Fibroblast of peridontal ligament (primary cell): ENCODE measurements at regions not wholly inside any gene's neighbourhood (a gene's known extent, or its start where the extent isn't known, plus 50 kb on each side); places are given as distances from the start of the nearest gene placed in this dataset.
"Not testable (repeated sequence)": the region's sequence is repeated elsewhere in the genome, so short reads cannot be mapped to it uniquely, and the experiment has no call there.

ENCODE experiments used
- DNase-seq: peaks from one replicate; pipeline ENCODE4 v3.0.0-alpha.2; 2010; ENCODE audit errors: extremely low read depth

DNA sequence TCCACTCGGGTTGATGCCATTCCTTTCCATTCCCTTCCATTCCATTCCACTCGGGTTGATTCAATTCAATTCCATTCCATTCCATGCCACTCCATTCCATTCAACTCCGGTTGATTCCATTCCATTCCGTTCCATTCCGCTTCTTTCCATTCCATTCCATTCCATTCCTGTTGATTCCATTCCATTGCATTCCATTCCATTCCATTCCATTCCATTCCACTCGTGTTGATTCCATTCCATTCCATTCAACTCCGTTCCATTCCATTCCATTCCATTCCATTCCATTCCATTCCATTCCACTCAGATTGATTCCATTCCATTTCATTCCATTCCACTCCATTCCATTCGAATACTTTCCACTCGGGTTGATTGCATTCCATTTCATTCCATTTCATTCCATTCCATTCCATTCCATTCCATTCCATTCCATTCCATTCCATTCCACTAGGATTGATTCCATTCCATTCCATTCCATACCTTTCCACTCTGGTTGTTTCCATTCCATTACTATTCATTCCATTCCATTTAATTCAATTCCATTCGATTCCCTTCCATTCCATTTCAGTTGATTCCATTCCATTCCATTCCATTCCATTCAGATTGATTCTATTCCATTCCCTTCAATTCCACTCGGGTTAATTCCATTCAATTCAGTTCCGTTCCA is 1141.8 kb downstream of the RPIA start:
- no peak for DNase-seq

DNA sequence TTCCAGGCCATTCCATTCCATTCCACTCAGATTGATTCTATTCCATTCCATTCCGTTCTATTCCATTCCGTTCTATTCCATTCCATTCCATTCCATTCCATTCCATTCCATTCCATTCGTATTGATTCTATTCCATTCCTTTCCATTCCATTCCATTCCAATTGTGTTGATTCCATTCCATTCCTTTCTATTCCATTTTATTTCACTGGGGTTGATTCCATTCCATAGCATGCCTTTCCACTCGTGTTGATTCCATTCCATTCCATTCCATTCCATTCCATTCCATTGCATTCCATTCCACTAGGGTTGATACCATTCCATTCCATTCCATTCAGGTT is 1142.3 kb downstream of the RPIA start:
- DNase-seq = peak; percentile 29

DNA sequence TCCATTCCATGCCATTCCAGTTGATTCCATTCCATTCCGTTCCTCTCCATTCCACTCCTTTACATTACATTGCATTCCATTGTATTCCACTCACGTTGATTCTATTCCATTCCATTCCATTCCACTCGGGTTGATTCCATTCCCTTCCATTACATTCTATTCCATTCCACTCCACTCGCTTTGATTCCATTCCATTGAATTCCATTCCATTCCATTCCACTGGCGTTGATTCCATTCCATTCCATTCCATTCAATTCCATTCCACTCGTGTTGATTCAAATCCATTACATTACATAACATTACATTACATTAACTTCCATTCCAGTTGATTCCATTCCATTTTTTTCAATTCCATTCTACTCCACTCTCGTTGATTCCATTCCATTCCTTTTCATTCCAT is 1142.8 kb downstream of the RPIA start:
- DNase-seq = no peak

DNA sequence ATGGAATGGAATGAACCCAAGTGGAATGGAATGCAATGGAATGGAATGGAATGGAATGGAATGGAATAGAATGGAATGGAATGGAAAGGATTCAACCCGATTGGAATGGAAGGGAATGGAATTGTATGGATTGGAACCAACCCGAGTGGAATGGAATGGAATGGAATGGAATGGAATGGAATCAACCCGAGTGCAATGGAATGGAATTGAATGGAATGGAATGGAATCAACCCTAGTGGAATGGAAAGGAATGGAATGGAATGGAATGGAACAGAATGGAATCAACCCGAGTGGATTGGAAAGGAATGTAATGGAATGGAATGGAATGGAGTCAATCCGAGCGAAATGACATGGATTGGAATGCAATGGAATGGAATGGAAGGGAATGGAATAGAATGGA is 1144.9 kb downstream of the RPIA start:
- peak; percentile 41 for DNase-seq

DNA sequence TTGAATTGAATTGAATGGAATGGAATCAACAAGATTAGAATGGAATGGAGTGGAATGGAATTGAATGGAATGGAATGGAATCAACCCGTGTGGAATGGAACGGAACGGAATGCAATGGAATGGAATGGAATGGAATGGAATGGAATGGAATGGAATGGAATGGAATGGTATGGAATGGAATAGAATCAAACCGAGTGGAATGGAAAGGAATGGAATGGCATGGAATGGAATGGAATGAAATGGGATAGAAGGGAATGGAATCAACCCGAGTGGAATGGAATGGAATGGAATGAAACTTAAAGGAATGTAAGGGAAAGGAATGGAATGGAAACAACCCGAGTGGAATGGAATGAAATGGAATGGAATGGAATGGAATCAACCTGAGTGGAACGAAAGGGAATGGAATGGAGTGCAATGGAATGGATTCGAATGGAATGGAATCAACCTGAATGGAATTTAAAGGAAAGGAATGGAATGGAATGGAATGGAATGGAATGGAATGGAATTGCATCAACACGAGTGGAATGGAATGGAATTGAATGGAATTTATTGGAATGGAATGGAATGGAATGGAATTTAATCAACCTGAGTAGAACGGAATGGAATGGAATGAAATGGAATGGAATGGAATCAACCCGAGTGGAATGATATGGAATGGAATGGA is 1146.6 kb downstream of the RPIA start:
- peak; percentile 23 for DNase-seq

DNA sequence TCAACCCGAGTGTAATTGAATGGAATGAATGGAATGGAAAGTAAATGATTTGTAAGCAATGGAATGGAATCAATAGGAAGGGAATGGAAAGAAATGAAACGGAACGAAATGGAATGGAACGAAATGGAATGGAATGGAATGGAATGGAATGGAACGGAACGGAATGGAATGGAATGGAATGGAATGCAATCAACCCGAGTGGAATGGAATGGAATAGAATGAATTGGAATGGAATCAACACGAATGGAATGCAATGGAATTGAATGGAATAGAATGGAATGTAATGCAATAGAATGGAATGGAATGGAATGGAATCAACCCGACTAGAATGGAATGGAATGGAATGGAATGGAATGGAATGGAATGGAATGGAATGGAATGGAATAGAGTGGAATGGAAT is 1148.7 kb downstream of the RPIA start:
- peak; percentile 21 for DNase-seq

DNA sequence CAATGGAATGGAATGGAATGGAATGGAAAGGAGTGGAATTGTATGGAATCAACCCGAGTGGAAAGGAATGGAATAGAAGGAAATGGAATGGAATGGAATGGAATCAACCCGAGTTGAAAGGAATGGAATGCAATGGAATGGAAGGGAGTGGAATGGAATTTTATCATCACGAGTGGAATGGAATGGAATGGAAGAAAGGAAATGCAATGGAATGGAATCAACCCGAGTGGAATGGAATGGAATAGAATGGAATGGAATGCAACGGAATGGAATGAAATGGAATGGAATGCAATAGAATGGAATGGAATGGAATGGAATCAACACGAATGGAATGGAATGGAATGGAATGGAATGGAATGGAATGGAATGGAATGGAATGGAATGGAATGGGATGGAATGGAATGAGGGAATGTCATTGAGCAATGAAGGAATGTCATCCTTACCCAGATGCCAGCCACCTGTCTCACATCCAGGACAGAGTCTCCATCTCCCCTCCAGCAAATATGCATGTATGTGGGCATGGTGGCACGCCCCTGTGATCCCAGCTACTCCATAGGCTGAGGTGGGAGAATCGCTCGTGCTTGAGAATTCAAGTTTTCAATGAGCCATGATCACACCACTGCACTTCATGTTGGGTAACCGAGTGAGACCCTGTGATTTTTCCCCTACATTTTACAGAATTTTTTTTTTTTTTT is 1149.5 kb downstream of the RPIA start:
- DNase-seq = not testable (repeated sequence)

DNA sequence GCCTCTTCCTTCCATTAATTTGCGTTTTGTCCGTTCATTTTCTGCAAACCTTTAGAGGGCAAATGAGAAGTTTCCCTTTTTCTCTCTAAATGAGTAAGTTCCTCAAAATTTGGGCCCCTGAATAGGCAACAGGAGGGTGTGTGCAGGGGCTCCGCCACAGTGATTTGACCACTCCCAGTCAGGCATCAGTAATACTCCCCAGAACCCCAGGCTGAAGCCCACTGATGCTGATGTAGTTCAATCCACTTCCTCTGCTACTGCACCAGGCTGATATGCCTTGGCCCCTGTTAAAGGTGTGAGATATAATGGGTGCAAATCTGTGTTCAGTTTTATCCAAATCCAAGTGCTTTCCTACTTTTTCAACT is 1150.0 kb downstream of the RPIA start:
- no peak for DNase-seq

DNA sequence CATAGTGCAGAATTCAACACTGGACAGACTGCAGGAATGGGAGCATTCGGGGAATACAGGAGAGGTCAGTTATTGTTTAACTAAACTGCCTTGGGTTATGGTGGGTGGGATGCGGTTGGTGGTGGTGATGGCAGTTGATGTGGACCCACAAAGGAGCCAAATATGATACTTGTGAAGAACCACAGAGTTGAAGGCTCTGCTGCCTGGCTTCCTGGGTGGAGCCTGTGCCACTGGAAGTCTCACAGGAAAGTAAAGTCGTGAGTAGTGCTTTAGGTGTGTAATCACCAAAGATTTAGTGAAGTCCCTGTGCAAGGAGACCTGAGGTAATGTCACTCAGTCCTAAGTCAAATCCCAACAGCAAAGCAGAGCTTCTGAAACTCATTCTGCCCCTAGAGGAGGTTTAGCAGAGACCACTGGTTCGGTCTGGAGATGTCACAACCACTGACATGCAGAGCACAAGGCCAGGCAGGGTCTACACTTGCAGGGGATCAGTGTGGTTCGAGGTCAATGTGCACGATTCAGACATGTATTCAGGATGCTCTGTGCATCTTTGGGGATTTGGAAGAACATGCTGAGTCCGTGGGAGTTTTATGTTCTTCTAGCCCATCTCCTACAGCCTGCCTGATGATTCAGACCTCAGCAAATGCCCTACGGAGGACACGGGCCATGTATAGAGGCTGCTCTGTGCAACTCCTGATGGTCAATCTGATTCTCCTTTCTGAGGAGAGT is 1150.9 kb downstream of the RPIA start:
- no peak for DNase-seq

DNA sequence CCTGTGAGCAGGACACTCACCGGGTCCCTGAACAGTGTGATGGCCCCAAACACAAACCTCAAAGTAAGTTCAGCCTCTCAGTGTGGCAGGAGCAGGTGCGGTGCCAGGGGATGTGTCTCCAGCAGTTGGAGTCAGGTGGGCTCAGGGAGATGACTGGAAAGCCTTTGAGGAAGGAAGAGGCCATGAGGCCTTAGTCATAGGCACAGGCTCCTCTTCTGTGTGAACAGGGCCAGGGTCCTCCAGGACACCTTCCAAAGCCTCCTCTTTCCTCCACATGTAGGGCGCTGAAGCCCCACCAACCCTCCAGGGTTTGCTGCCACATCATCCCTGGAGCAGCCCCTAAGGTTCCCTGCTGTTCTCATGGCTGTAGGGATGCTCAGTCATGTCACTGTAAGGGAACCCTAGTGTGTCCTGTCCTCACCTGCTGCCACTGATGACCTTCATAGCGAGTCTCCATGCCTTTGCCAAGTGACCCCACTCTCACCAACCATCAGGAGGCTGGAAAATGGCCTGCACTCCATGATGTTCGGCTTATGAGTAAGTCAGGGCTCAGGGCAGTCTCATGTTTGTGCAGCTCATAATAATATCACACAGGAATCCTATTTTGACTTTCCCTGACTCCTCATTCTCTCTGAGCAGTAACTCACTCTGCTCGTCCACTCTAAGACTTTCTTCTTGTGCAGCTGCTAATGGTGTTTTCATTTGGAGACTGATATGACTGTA is 1152.9 kb downstream of the RPIA start:
- DNase-seq = no peak

DNA sequence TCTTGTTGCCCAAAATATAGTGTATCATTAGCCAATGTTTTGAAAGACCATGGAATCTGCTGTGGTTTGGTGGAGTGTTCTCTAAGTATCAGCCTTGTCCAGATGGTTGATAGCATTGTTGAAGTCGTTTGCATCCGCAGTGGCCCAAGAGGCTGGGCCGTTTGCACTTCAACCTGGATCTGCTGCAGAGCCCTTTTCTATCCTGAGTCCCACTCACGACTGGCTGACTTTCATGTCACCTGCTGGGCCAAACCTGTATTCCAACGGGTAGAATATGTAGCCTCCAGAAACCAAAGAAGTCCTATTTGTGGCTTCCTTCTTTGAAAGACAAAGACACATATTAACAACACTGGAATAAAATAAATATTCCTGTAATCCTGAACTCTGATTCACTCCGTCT is 1154.1 kb downstream of the RPIA start:
- no peak for DNase-seq

DNA sequence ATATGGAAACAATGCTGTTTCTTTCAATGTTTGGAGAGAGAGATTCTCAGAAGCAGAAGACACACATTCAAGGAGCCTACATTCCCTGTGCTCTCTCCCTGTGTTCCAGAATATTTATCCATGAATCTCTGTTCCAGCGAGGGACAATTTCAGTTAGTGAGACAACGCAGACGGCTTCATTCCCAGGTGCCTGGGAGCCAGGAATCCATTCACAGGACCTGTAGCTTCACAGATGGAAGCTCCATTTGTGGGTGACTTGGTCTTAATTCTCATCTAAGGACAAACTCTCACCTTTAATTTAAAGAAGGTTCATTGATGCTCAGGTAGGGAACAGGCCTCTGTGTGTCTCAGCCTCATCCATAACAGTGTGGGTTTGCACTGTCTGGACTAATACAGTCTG is 1156.6 kb downstream of the RPIA start:
- DNase-seq = no peak

DNA sequence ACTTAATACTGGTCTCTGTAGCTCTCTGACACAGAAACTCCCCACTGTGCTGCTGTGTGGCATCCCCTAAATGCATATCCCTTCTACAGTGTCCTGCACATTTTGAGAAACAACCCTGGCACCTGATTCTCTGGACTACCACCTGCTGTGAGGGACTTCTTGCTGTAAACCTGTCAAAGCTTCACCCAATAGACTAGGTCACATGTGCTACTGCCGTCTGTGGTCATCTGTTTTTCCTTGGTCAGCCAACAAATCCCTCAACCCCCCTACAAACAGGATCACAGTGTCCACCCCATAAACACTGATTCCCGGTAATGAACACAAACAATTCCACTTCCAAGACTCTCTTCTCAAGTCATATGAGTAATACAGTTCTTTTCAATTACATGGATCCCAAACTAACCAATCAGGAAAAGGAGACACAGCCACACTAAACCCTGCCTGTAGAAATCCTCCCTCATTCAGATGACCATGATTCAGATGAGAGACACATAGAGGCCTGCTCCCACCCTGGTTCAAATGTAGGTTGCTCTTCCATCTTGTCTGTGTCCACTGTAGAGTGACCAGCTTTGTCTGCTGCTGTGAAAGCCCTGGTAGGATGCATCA is 1157.4 kb downstream of the RPIA start:
- no peak for DNase-seq

DNA sequence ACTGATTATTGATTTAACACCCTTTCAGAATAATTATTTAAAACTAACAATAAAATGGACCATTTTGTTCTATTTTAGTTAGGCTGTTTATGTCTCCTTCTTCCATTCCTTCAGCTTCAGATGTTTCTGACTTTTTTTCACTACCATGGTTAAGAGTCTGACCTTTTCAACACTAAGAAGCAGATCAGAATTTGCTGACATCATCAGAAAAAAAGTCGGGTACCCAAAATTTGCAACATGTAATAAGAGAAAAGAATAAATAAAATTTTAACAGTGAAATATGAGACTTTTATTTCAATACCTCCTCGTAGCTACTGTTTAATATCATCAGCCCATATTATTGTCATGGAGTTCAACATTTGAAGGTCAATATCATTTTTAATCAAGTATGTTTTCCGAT is 1158.3 kb downstream of the RPIA start:
- DNase-seq = no peak

DNA sequence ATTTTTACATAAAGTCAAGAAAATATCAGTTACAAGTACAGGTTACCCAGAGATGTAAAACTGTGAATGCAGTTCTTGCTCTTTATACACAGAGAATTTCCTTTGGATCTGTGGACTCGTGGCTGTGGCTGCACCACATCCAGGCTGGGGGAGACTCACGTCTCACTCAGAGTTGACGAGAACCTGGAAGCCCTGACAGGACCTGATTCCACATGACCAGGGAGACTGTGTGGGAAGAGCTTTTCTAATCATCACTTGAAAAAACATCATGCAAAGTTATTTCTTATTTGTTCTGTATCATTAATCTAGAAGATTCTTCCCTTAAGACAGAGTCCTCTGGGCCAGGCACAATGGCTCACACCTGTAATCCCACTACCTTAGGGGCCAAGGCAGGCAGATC is 1159.0 kb downstream of the RPIA start:
- DNase-seq = no peak

DNA sequence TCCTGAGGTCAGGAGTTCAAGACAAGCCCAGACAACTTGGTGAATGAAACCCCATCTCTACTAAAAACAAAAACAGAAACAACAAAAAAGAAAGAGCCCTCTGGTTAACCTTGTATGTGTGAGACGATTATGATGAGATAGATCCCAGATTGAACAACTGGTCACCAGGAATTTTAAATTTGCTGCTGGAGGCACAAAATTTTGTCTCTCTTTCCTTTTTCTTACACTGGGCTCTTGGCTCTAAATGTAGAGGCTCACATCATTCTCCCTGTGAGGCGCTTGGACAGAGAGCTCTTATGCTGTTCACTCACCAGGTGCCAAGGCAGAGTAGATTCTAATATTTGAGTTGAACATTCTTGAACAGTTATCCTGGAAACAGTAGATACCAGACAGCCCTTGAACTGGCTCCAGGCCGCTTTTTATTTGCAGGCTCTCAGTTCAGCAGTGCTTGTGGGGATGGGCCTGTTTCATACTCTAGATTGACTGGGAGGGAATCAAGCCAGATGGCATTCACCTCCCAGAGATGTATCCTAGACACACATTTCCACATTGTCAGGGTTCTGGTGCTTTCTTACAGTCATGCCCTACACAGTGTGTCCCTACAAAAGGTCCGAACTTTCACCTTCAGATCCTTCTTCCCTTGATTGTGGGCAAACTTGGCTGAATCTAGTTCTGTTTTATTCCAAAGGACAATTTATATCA is 1159.6 kb downstream of the RPIA start:
- DNase-seq = no peak

DNA sequence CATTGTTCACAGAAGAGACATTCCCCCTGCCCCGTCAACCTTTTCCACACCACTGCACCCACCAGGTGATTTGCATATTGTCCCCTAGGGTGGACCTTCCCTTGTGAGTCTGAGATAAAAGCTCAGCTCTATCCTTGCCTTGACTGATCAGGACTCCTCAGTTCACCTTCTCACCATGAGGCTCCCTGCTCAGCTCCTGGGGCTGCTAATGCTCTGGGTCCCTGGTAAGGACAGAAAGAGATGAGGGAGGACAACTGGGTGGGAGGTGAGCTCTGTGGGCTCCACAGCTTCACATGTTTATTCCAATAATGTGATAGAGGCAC is 1160.1 kb downstream of the RPIA start:
- no peak for DNase-seq

DNA sequence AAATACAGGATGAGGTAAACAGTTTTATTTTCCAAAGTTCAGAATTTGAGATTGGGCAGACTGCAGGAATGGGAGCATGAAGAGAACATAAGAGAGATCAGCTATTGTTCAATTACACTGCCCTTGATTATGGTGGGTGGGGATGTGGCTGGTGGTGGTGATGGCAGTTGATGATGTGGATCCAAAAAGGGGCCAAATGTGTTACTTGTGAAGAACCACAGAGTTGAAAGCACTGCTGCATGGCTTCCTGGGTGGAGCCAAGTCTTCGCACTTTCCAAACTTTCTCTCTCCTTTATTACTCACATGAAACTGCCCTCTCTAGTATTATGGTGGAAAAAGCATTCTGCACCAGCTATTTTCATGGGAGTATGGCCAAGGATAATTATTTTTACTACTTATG is 1162.0 kb downstream of the RPIA start:
- not testable (repeated sequence) for DNase-seq

DNA sequence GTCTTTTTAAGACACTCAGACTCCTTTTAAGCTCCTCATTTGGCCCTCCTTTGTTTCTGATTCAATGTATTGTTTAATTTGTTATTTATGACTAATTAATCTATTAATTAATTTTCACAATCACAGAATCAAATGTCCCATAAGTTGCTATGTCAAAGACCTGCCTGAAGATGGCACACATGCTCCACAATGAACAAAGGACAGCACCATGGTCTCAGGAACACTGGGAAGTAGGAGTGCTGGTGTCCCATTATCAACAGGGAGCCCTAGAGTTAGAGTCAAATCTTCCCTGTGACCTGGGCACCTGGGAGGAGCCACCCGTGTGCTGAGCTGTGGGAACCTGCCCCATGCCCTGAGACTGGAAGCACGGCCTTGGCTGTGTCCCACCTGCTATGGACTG is 1164.3 kb downstream of the RPIA start:
- not testable (repeated sequence) for DNase-seq

DNA sequence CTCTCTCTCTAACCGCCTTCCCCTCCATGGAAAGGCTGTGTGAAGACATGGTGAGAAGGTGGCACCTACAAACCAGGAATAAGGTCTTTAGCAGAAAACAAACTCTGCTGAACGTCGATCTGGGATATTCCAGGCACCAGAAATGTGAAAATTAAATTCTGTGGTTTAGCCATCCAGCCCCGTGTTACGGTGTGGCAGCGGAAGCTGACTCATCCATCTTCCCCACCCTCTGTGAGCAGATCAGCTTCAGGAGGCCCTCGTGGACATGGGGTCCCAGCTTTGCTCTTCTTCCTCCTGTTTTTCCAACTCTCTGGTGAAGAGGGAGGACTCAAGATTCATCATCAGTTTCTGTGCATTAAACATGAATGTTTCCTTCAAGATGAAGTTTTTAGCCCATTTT is 1164.8 kb downstream of the RPIA start:
- DNase-seq = not testable (repeated sequence)

DNA sequence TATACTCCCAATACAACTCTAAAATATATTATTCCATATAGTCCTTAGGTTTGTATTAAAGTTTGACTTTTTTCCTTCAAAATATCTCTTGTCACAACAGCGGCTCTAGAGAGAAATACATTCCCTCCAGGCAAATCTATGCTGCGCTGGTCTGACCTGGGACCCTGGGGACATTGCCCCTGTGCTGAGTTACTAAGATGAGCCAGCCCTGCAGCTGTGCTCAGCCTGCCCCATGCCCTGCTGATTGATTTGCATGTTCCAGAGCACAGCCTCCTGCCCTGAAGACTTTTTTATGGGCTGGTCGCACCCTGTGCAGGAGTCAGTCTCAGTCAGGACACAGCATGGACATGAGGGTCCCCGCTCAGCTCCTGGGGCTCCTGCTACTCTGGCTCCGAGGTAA is 1170.7 kb downstream of the RPIA start:
- not testable (repeated sequence) for DNase-seq
